Lower lobe of right lung (tissue), 2 donors: ENCODE measurements at regions not wholly inside any gene's neighbourhood (a gene's known extent, or its start where the extent isn't known, plus 50 kb on each side); places are given as distances from the start of the nearest gene placed in this dataset.

Experiments
- ATAC-seq, 2 donors: fragments of 200-7000 bp; cut with Tn5 transposase; one replicate each; pipeline ENCODE4 v1.9.1; 2020 to 2022; ENCODE audit warnings: mild to moderate bottlenecking in 2 of 2, moderate library complexity in 2 of 2
- DNase-seq: peaks from one replicate; pipeline ENCODE4 v3.0.0-alpha.2; 2020
- H3K27ac ChIP-seq: fragments of 200-600 bp; one replicate; pipeline ENCODE4 v1.8.0; 2022
- H3K27me3 ChIP-seq: fragments of 200-600 bp; one replicate; pipeline ENCODE4 v1.8.0; 2022; ENCODE audit warnings: low read depth
- H3K36me3 ChIP-seq: fragments of 200-600 bp; one replicate; pipeline ENCODE4 v1.8.0; 2022; ENCODE audit warnings: mild to moderate bottlenecking
- H3K4me1 ChIP-seq: fragments of 200-600 bp; one replicate; pipeline ENCODE4 v1.8.0; 2022
- H3K4me3 ChIP-seq: fragments of 200-600 bp; one replicate; pipeline ENCODE4 v1.8.0; 2022; ENCODE audit warnings: mild to moderate bottlenecking
- H3K9me3 ChIP-seq: fragments of 200-600 bp; one replicate; pipeline ENCODE4 v1.8.0; 2022
- CTCF ChIP-seq: fragments of 200-600 bp; IDR thresholded peaks from one replicate; pipeline ENCODE4 v1.8.0; 2022; ENCODE audit warnings: antibody characterized with exemption, mild to moderate bottlenecking
- intact Hi-C: fragments of 100-400 bp; cut with DNase I; formaldehyde crosslinking; loops from one replicate; pipeline ENCODE4 v1.11.0; 2022
- donor health status: DM: no; HTN: yes; CAD: no; lungs with severe emphysema.

- TF ChIP-seq CTCF, result no peak
- ATAC-seq, result no peak
- Histone ChIP-seq H3K27ac (no peak overlapping the region), H3K27me3 (no peaks in the 10 kb centered on the region), H3K4me1 (no peaks in the 10 kb centered on the region), H3K4me3 (no peak overlapping the region), H3K36me3 (no peaks in the 10 kb centered on the region), H3K9me3 (peaks cover 10% of the 10 kb centered on the region)
- DNase-seq, result no peak
- intact Hi-C loops, result no loop called here
These were observed 51.8 kb upstream of the ZSWIM5 start for GRCh38 chr1:45258059-45258650.

DNA sequence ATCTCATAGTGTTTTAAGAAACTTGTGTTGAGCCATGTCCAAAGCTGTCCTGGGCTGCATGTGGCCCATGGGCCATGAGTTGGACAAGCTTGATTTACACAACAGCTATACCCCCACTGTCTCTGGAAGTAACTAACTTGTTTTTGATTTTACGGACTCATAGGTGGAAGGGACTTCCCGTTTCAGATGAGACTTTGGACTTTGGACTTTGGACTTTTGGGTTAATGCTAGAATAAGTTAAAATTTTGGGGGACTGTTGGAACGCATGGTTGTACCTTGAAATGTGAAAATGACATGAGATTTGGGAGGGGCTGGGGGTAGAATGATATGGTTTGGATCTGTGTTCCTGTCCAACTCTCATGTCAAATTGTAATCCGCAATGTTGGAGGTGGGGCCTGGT is 52.6 kb upstream of the ZSWIM5 start:
- Histone ChIP-seq H3K9me3 (peaks cover 10% of the 10 kb centered on the region), H3K27me3 (no peaks in the 10 kb centered on the region), H3K36me3 (no peaks in the 10 kb centered on the region), H3K27ac (no peak overlapping the region), H3K4me1 (no peaks in the 10 kb centered on the region), H3K4me3 (no peak overlapping the region)
- intact Hi-C loops, result no loop called here
- DNase-seq (no peak), ATAC-seq (no peak)
- TF ChIP-seq CTCF, result no peak

DNA sequence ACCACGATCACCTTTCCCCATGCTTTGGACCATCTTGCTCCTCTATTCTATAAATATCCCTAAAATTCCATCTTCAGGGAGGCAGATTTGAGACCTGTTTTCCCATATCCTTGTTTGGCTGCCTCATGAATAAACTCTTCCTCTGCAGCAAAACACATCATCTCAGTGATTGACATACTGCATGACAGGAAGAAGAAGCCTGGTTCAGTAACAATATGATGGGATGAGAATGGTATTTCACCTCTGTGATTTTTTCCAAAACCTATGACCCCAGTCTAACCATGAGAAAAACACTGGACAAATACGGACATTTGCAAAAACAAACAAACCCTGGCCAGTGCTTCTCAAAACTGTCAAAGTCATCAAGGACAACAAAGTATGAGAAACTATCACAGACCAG is 53.8 kb upstream of the ZSWIM5 start:
- Histone ChIP-seq H3K27me3 (no peaks in the 10 kb centered on the region), H3K36me3 (no peaks in the 10 kb centered on the region), H3K9me3 (peaks cover 10% of the 10 kb centered on the region), H3K4me1 (no peaks in the 10 kb centered on the region), H3K27ac (no peak overlapping the region), H3K4me3 (no peak overlapping the region)
- no peak for DNase-seq
- TF ChIP-seq CTCF, result no peak
- intact Hi-C loops, result no loop called here
- ATAC-seq, result no peak

- no peak overlapping the region for H3K27ac ChIP-seq
- no peak overlapping the region for H3K4me3 ChIP-seq
- TF ChIP-seq CTCF, result no peak
- ATAC-seq, result no peak
- H3K9me3 ChIP-seq, result peaks cover 4% of the 10 kb centered on the region
- DNase-seq, result no peak
- no peaks in the 10 kb centered on the region for H3K27me3 ChIP-seq
- no peaks in the 10 kb centered on the region for H3K36me3 ChIP-seq
- intact Hi-C loops, result no loop called here
- H3K4me1 ChIP-seq, result peaks cover 10% of the 10 kb centered on the region
These were observed 56.7 kb upstream of the ZSWIM5 start for GRCh38 chr1:45263132-45263531.

- DNase-seq, result no peak
- H3K27me3 ChIP-seq, result no peaks in the 10 kb centered on the region
- no peaks in the 10 kb centered on the region for H3K36me3 ChIP-seq
- intact Hi-C loops, result no loop called here
- no peak for TF ChIP-seq CTCF
- no peak overlapping the region for H3K4me3 ChIP-seq
- no peak for ATAC-seq
- H3K27ac ChIP-seq, result no peak overlapping the region
- H3K9me3 ChIP-seq, result no peaks in the 10 kb centered on the region
- H3K4me1 ChIP-seq, result peaks cover 10% of the 10 kb centered on the region
These were observed 58.8 kb upstream of the ZSWIM5 start for GRCh38 chr1:45265244-45265643.
